ENCODE measurements at regions not wholly inside any gene's neighbourhood (a gene's known extent, or its start where the extent isn't known, plus 50 kb on each side); places are given as distances from the start of the nearest gene placed in this dataset.
"Not testable (repeated sequence)": the region's sequence is repeated elsewhere in the genome, so short reads cannot be mapped to it uniquely, and the experiment has no call there.

DNA sequence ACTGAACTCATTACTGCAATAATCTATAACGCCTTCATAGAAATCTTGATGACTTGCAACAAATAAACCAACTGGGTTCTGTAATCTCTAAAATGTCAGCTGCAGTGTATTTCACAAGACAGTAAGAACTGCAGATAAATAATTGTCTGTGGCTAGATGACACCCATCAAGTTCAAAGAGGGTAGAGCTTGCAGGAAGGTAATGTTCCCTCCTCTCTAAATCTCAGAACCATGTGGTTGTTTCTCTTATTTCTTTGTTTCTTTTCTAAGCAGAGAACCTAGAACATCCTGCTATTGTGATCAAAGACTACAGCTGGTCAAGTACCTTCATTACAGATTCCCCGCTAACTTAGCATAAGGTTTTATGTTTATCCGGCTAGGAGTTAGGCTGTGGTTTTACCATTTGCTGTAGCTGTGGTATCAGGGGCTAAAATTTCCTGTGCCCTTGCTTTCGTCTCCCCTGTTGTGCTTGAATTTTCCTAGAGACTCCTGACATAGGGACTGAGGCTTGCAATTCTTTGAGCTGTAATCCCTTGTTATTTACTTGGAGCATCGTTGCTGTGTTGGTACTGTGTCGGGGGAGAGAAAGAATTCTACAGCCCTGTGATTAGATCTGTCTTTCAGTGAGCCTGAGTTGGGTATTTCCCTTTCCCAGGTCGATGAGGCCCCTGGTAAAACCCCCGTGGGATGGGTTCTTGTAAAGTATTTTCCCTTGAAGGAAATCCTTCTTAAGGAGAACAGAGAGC lies 253.1 kb upstream of the BTG1 start:
- DNase-seq (ENCODE audit: low read depth), result no peak

GRCh38 chr12:92396647-92397252 lies 251.1 kb upstream of the BTG1 start:
- DNase-seq (ENCODE audit: low read depth), result peak; percentile 41

DNA sequence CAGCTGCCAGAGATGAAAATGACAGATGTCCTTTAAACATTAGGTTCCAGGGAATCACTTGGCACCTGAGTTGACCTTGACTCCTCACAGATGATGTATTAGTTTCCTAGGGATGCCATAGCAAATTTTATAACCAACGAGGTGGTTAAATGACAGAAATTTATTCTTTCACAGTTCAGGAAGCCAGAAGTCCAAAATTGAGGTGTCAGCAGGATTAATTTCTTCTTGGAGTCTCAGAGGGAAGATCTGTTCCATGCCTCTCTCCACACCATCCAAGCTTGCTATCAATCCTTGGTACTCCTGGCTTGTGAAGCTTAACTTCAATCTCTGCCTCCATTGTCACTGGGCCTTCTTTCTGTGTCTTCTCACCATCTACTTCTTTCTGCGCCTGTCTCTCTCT lies 249.7 kb upstream of the BTG1 start:
- DNase-seq (ENCODE audit: low read depth), result no peak

- DNase-seq (ENCODE audit: low read depth), result no peak
Measured at GRCh38 chr12:92394895-92395294, 249.2 kb upstream of the BTG1 start.

DNA sequence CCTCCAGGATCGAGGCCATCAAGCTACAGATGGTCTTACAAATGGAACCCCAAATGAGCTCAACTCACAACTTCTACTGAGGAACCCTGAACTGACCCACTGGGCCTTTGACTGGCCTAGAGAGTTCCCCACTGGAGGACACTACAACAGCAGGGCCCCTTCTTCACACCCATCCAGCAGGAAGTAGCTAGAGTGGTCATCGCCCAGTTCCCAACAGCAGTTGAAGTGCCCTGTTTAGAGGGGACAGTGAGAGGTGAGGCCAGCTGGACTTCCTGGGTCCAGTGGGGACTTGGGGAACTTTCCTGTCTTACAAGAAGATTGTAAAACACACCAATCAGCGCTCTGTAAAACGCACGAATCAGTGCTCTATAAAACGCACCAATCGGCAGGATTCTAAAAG lies 247.9 kb upstream of the BTG1 start:
- no peak for DNase-seq (ENCODE audit: low read depth)

DNA sequence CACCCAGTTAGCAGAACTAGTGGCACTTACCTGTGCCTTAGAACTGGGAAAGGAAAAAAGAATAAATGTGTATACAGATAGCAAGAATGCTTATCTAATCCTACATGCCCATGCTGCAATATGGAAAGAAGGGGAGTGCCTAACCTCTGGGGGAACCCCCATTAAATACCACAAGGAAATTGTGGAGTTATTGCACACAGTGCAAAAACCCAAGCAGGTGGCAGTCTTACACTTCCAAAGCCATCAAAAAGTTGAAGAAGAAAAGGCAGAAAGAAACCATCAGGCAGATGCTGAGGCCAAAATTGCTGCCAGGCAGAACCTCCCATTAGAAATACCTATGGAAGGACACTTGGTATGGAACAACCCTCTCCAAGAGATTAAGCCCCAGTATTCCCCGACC lies 246.1 kb upstream of the BTG1 start:
- DNase-seq (ENCODE audit: low read depth), result not testable (repeated sequence)

DNA sequence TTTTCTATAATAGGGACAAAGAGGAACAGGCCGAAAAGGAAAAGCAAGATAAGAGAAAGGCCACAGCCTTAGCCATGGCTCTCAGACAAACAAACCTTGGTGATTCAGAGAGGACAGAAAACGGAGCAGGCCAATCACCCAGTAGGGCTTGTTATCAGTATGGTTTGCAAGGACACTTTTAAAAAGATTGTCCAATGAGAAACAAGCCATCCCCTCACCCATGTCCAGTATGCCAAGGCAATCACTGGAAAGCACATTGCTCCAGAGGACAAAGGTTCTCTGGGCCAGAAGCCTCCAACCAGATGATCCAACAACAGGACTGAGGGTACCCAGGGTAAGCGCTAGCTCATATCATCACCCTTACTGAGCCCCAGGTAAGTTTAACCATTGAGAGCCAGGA lies 243.8 kb upstream of the BTG1 start:
- no peak for DNase-seq (ENCODE audit: low read depth)

GRCh38 chr12:92385296-92385695 lies 239.7 kb upstream of the BTG1 start:
- DNase-seq (ENCODE audit: low read depth), result no peak

GRCh38 chr12:92384571-92384970 lies 238.9 kb upstream of the BTG1 start:
- no peak for DNase-seq (ENCODE audit: low read depth)

- DNase-seq (ENCODE audit: low read depth), result no peak
Measured at GRCh38 chr12:92382383-92382878, 236.8 kb upstream of the BTG1 start.

- no peak for DNase-seq (ENCODE audit: low read depth)
Measured at GRCh38 chr12:92381856-92382255, 236.2 kb upstream of the BTG1 start.

DNA sequence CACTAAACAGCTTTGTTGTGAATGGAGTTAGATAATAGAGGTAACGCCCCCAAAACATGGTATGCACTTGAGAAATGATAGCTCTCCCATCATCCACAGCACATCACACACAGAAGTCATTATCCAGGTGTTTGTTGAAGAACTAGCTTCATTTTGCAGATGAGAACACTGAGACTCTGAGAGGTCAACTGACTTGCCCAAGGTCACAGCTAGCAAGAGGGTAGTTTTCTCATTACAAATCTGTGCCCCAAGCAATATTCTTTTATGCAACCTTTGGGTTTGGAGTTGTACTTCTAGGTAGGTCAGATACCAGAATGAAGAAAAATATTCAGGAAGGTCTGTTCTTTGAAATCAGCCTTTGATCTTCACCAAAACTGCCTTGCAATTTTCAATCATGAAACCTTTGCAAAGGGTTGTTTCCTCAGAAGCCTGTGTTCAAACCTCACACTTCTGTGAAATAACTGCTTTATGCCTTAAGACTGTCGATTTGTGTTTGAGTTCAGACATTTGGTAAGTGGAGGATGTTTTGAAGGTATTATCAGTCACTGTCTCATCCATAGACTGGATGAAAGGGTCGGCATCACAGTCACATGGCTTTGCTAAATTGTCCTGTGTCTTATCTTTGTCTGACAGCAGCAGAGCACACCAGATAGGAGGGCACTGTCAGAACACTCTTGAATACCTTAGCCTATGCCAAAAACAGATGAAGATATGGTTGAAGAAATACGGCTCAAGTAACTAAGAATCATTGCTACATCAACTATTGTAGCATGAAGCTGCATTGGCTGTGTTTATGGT lies 233.2 kb upstream of the BTG1 start:
- no peak for DNase-seq (ENCODE audit: low read depth)

DNA sequence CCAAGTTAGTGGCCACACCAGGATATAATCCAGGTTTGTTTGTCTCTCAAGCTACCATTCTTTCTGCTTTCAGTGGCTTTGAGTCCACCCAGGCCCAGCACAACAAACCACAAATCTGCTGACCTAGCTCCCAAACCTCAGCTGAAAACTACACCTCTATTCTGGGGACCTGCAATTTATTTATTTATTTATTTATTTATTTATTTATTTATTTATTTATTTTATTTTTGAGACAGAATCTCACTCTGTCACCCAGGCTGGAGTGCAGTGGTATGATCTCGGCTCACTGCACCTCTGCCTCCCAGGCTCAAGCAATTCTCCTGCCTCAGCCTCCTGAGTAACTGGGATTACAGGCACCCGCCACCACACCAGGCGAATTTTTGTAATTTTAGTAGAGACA lies 229.9 kb upstream of the BTG1 start:
- DNase-seq (ENCODE audit: low read depth), result not testable (repeated sequence)

GRCh38 chr12:92370828-92371227 lies 225.2 kb upstream of the BTG1 start:
- DNase-seq (ENCODE audit: low read depth), result no peak

GRCh38 chr12:92369636-92370035 lies 224.0 kb upstream of the BTG1 start:
- no peak for DNase-seq (ENCODE audit: low read depth)

GRCh38 chr12:92369056-92369455 lies 223.4 kb upstream of the BTG1 start:
- DNase-seq (ENCODE audit: low read depth), result no peak

GRCh38 chr12:92365836-92366235 lies 220.2 kb upstream of the BTG1 start:
- no peak for DNase-seq (ENCODE audit: low read depth)

GRCh38 chr12:92365333-92365732 lies 219.7 kb upstream of the BTG1 start:
- DNase-seq (ENCODE audit: low read depth), result no peak

DNA sequence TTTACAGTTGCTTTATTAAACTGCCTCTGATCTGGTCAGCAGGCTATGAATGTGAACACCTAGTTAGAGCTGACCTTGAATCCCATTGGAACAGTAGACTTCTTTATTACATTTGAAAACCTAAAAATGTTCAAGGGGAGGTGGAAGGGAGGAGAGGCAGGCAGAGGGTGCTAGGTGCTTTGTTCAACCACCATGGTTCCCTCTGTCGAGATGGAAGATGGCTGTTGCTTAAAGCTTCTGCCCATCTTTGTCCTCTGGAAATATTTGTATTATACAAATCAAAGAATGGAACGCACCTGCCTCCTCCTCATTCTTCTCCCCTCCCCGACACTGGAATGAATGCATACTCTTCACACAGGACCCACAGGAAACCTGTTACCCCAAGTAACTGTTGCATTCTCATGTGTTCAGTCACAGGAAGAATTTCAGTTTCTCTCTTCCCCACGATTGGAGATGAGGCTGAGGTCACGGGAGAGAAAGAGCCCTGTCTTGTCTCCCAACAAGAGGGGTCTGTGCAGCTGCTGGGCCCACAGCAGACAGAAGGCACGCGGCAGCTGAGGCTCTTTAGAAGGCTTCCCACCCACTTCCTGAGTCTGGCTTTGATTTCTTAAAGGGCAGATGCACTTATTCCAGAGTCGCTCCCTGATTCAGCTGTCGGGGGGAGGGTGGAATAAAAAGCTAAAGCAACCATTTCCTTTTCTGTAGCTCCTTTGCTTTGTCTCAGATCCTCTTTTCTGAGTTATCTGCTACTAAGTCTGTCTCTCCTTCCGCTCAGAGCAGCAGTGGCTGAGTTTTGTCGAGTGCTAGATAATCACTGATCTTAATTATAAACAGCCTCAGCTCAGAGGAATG lies 217.9 kb upstream of the BTG1 start:
- no peak for DNase-seq (ENCODE audit: low read depth)

DNA sequence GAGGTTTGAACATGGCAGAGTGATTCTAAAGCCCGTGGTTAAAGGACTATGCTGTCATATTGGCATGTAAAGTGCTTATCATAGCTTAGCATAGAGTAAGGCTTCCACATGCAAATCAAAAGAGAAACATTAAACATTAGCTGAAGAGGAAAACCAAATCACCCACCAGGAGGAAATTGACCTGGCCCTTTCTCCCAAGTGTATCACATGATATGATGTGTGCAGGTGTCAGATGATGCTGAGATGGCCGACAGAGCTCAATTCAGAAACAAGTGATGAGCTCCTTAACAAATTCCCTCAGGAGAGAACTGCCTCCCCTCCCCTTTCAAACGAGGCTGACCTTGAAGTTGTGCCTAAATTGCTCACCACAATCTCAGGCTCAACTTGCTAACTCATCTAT lies 217.1 kb upstream of the BTG1 start:
- DNase-seq (ENCODE audit: low read depth), result no peak

DNA sequence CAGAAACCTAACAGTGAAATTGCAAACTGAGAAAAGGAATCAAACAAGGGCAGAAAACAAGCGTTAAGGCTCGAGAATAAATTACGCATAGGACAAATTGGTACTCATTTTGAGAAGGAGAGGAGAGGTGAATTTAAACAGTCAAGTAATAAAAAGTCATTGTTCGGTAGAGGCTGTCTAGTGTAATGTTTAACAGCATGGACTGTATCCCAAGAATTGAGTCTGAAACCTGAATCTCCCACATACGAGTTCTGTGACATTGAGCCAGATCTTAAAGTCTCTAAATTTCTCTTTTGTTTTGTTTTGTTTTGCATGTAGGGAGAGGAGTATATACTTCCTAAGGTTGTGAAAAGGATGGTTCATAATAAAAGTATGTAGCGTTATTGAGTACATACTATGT lies 216.5 kb upstream of the BTG1 start:
- no peak for DNase-seq (ENCODE audit: low read depth)

- DNase-seq (ENCODE audit: low read depth), result no peak
Measured at GRCh38 chr12:92360543-92360942, 214.9 kb upstream of the BTG1 start.

All from non-pigmented ciliary epithelial cell (primary cell).